ENCODE measurements at regions not wholly inside any gene's neighbourhood (a gene's known extent, or its start where the extent isn't known, plus 50 kb on each side); places are given as distances from the start of the nearest gene placed in this dataset.

- Mint-ChIP-seq H3K9me3 (no peaks in the 10 kb centered on the region), H3K27me3 (no peaks in the 10 kb centered on the region), H3K4me3 (no peak overlapping the region), H3K27ac (no peak overlapping the region), H3K4me1 (ENCODE audit: low read depth in 2 of 2) (peaks cover 3 to 7% of the 10 kb centered on the region in 2 donors), H3K36me3 (ENCODE audit: insufficient read depth) (peaks cover 11% of the 10 kb centered on the region)
- ATAC-seq (replicated peaks) (no peak), DNase-seq (no peak)
These were observed 92.7 kb downstream of the LITAF start for GRCh38 chr16:11494029-11494428.

DNA sequence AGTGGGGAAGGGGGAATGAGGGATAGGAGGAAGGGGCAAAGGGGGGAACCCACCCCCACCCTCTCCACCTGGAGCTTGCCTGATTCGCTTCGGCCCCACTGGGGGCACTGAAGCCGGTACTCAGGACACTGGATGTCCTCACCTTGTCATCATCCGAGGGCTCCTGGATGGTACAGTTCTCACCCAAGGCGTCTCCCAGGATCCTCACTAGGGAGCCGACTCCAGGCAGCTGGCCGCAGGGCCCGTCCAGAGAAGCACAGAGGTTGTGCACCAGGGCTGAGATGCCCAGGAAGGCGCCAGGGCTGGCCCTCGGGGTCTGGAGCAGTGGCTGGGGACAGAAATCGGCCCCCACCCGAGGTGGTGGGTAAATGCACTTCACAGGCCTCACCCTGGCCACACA, 92.3 kb downstream of the LITAF start:
- no peak for ATAC-seq (replicated peaks)
- Mint-ChIP-seq H3K27ac (no peak overlapping the region), H3K4me1 (ENCODE audit: low read depth in 2 of 2) (peaks cover 3 to 7% of the 10 kb centered on the region in 2 donors), H3K27me3 (no peaks in the 10 kb centered on the region), H3K36me3 (ENCODE audit: insufficient read depth) (peaks cover 11% of the 10 kb centered on the region), H3K9me3 (no peaks in the 10 kb centered on the region), H3K4me3 (no peak overlapping the region)
- no peak for DNase-seq

- ATAC-seq (replicated peaks), result no peak
- Mint-ChIP-seq H3K4me1 (ENCODE audit: low read depth in 2 of 2) (peaks cover 3 to 7% of the 10 kb centered on the region in 2 donors), H3K27me3 (no peaks in the 10 kb centered on the region), H3K9me3 (no peaks in the 10 kb centered on the region), H3K36me3 (ENCODE audit: insufficient read depth) (peaks cover 11% of the 10 kb centered on the region), H3K4me3 (no peak overlapping the region), H3K27ac (peak overlapping the region; percentile 68 to 75)
- DNase-seq, result no peak
These were observed 91.7 kb downstream of the LITAF start for GRCh38 chr16:11495066-11495407.
